NK-92 treated with Interleukin-12 subunit alpha and Interleukin-12 subunit beta, amount 100 ng/mL, for 24 hours (cell line): ENCODE measurements at regions not wholly inside any gene's neighbourhood (a gene's known extent, or its start where the extent isn't known, plus 50 kb on each side); places are given as distances from the start of the nearest gene placed in this dataset.
A peak's percentile ranks its signal among the peaks of the same experiment; 100 is the strongest.

ENCODE experiments used
- DNase-seq: peaks from one replicate; lab custom pipeline; 2025; lab: John Stamatoyannopoulos, UW

DNA sequence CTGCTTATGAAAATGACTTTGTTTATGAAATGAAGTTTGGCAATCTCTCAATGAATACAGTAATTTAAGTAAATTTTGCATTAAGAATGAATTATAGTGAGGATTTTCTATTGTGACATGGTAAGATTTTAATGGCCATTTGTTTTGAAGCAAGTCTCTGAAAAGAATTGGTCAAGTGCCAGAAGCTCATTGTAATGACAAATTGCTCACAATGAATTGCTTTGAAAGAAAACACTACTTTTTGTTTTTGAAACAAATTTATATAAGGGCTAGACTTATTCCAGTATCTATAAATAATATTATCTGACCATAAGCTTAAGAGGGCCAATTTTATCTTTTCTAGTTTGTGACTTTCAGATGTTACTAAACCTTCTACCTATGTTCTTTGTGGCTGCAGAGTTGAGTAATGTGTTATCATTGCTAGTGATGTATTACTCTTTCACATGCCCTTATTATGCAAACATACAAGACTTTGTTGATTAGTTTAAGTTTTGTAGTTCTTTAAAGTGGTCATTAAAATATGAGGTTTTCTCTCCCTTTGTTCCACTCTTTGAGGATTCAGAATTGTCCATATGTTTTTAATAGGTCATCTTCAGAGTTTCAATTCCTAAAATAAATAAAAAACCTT, 93.0 kb upstream of the ZNF608 start:
- DNase-seq = no peak

DNA sequence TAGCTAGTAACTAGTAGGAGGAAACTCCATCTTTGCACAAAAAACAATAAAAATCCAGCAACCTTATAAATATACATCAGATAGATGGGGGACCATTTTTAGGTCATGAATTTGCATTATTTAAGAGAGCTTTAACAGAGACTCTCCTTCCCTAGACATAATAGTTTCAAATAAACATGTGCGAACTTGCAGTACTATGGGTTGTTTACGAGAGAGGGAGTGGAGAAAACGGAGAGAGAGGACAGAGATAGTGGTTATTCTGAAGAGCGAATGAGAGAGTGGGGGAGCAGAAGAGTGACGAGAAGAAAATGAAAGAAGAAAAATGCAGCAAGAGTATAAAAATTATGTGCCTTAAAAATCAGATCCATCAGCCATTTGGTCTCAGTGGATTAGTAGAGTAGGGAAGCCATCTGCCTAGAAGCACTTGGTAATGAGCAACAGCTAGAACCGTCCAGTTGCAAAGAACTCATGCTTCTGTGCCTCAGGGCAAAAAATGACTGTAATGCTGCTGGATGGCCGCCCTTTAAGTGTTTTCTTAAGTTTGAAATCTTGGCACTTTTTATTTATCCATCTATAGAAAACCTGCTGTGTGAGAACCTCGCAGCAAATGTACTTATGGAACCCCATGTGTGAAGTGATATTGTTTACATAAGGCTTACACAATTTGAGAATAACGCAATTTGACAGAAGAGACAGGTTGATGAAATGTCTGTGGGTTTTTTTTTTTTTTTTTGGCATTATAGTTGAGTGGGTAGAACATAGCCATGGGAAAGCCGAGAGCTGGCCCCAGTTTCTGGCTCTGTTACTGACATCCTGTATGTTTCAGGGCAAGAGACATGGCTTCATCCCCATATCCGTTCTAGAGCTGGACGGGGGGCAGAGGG, 95.6 kb upstream of the ZNF608 start:
- DNase-seq = no peak

- peak; percentile 20 for DNase-seq
Measured at GRCh38 chr5:124842725-124843595, 96.5 kb upstream of the ZNF608 start.

GRCh38 chr5:124843596-124843899, 97.1 kb upstream of the ZNF608 start:
- DNase-seq = no peak

DNA sequence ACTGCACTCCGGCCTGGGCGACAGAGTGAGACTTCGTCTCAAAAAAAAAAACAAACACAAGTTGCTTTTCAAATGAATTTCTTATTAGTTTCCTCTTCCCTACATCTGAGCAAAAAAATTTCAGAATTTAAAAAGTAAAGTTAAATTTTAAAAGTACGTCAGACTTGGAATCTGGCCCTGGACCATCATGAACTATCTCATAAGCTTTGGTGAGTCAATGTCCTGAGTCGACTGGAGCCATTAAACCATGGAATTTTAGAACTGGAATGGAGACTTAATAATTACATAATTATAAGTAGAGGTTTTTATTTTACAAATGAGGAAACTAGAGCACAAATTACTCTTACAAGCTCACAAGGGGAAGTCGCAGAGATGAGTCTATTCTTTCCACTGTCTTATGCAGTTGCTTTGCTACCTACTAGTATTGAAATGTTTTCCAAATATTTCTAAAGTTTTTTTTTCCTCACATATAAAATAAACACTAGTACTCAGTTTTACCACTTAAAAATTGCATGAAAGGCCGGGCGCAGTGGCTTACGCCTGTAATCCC, 98.0 kb upstream of the ZNF608 start:
- DNase-seq = no peak

DNA sequence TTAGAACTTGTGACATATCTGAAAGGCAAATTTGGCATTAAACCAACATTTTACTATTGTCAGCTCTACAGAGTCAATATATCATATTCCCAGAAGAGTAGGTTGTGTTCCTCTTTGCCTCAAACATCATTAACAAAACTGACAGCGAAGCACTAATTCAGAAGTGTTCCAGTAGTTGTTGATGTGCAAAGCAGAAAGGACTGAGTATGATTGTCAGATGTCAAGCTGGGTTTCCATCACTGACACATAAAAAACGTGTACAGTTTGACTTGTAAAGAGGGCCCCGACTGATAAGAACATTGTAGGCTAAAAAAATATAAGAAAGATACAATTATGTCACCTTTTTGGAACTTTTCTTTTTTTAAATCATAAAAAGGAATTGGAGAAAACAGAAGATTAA, 101.5 kb upstream of the ZNF608 start:
- no peak for DNase-seq

- DNase-seq = no peak
Measured at GRCh38 chr5:124849774-124850173, 103.3 kb upstream of the ZNF608 start.

DNA sequence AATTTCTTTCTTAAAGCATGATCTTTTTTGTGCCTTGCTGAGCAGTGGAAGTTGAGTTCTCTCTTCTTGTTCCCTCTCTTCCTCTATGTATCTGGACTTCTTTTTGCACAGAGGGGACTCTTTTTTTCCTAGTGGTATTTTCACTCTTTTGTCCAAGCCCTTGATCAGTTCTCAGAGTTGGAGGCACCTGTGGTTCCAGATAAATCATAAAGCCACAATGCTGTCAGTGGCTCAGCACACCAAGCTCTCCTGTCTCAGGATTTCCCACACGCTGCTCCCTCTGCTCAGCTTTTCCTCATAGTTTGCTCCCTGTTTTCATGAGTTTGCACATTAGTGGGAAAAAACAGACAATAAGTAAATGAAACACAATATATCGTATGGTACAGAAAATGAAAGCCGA, 110.3 kb upstream of the ZNF608 start:
- DNase-seq = no peak

GRCh38 chr5:124858612-124859011, 112.2 kb upstream of the ZNF608 start:
- no peak for DNase-seq

- no peak for DNase-seq
Measured at GRCh38 chr5:124859027-124859426, 112.6 kb upstream of the ZNF608 start.

- DNase-seq = no peak
Measured at GRCh38 chr5:124859556-124860290, 113.3 kb upstream of the ZNF608 start.

DNA sequence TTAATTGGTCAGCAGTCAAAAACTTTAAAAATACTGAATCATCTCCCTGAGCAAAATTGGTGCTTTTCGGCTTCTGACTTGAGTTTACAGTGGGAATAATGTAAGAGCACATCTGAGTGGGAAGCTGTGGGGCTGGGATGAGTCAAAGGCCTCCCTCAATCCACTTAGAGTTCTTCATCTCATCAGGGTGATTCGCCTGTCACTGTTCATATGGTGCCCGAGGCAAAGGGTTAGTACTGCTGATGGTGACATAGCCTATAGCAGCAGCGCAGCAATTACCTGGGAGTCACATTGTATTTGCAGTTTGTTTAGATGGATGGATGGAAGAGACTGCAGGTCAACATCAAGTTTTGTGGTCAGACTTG, 113.8 kb upstream of the ZNF608 start:
- no peak for DNase-seq

GRCh38 chr5:124865066-124865465, 118.6 kb upstream of the ZNF608 start:
- no peak for DNase-seq

DNA sequence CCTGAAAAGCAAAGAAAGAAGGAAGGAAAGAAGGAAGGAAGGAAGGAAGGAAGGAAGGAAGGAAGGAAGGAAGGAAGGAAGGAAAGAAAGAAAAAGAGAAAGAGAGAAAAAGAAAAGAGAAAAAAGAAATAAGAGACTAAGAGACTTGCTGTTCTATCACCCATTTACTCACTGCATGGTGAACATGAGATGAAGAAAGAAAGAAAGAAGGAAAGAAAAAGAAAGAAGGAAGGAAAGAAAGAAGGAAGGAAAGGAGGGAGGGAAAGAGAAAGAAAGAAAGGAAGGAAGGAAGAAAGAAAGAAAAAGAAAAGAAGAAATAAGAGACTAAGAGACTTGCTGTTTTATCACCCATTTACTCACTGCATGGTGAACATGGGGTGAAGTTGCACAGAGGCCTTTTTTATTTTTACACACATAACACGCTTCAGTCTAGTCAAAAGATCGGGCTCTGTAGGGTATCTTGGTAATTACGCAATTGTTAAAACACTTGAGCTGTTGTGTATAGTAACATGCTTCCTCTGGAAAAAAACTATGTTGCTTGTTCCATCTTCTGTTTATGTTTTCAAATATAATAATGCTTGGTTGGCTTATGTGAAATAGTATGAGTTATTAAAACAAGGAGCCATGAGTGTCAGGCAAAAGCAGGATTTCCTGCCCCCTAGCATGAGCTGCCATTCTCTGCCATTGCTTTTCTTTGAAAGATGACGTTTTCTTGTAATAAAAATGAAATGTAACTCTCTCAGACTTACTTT, 119.3 kb upstream of the ZNF608 start:
- no peak for DNase-seq

DNA sequence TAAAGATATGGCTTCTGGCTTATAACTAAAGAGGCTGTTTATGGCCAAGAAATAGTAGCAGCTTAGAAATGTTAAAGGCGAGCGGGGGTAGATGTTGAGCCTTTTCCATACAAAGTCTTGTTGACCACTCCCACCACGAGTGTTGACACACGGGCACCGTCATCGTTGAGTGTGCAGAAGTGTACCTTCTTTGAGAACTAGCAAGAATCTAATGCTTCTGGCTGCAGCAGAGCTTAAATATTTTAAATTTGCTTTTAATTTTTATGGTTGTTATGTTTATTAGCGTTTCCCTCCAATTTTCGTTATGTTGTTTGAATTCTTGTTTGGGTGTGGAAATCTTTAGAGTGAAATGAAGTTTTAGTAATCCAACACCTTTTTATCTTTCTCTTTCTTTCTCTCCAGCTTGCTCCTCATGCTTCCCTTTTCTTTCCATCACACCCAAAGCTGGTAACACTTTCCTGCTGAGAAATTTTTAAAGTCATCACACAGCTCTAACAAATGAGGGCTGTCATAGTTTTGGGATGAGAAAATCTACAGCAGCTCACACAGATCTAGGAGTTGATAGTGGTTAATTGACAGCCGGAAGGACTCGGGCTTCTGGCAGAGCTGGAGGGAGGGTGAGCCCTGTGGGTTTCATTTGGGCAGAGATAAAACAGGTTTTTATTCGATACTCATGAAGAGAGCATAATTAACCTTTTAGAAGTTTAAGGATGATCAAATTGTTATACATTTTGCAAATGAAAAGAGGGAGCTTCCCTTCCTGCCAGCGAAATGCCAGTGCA, 120.1 kb upstream of the ZNF608 start:
- no peak for DNase-seq

DNA sequence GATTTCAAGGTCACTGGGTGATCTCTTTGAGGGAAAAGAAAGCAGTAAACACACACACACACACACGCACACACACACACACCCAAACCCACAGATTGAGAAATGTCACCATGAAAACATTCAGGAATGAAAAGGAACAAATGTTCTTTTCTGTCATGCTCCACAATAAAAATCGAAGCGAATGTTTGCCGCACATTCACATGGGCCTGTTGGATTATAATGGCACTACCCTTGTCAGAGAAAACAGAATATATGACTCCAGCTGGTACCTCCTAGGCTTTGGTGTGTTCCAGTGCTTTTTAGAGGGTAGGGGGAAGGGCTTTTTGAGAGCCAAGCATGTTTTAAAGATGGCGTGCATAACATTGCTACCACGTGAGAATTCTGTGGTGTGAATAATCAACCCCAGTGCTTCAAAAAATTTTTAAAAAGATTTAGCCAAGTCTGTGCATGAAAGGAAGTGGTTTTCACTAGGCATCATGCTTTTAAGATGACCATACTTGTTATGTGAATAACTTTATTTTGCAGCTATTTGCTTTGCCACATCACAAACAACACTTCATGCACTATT, 120.8 kb upstream of the ZNF608 start:
- no peak for DNase-seq

GRCh38 chr5:124868676-124869075, 122.2 kb upstream of the ZNF608 start:
- DNase-seq = no peak

DNA sequence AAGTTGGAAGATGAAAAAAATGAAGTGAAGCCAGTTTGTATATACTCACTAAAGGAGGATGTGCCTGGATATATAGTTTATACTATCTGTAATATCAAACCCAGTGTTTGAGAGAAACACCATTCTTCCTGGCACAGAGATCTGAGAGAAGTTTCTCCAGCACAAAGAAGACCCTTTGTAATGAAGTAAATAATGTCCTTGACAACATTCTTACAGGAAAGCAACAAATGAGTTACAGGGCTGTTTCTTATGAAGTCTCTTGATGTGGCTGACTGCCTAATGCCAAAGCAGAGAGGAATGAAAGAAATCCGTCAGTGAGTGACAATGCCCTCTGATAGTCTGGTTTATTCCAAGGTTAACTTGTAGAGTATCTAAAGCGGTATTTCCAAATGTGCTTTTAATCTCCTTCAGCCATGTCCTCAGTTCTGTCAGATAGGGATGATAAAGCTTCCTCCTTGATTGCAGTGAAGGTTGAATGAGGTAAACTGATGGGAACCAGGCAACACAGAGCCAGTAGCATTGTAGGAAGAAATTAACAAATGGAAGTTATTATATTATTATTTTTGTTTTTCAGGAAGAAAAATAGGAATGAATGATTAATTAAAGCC, 123.1 kb upstream of the ZNF608 start:
- DNase-seq = no peak

- no peak for DNase-seq
Measured at GRCh38 chr5:124870070-124870469, 123.6 kb upstream of the ZNF608 start.

- no peak for DNase-seq
Measured at GRCh38 chr5:124871303-124871702, 124.9 kb upstream of the ZNF608 start.
